HepG2 (cell line): ENCODE measurements at regions not wholly inside any gene's neighbourhood (a gene's known extent, or its start where the extent isn't known, plus 50 kb on each side); places are given as distances from the start of the nearest gene placed in this dataset.

Experiments
- BORCS8-MEF2B ChIP-seq: sonication (generic); formaldehyde crosslinking; IDR thresholded peaks from 2 replicates; pipeline ENCODE4 v1.8.0; 2022; ENCODE audit warnings: mild to moderate bottlenecking, missing genetic modification reagents
- GATA4 ChIP-seq: sonication (generic); IDR thresholded peaks from 2 replicates; pipeline ENCODE4 v1.6.1; 2016; ENCODE audit warnings: antibody characterized with exemption, low read depth, borderline replicate concordance
- HMGA1 ChIP-seq: sonication (generic); formaldehyde crosslinking; conservative IDR thresholded peaks from 2 replicates; pipeline ENCODE4 v1.4.0; 2020; ENCODE audit warnings: missing genetic modification reagents
- HNF4G ChIP-seq, 2 experiments: sonication (generic) in 1 of 2; formaldehyde crosslinking in 1 of 2; IDR thresholded peaks; 2 replicates each; pipeline versions ENCODE4 v1.4.0 to v1.6.1; 2011 to 2020; ENCODE audit warnings: borderline replicate concordance in 2 of 2, low read depth in 2 of 2, mild to moderate bottlenecking in 2 of 2, low read length in 1 of 2, missing genetic modification reagents in 1 of 2, moderate library complexity in 1 of 2
- HOXD1 ChIP-seq: sonication (generic); formaldehyde crosslinking; IDR thresholded peaks from 2 replicates; pipeline ENCODE4 v1.5.0; 2020; ENCODE audit warnings: missing genetic modification reagents
- KDM6A ChIP-seq: IDR thresholded peaks from 2 replicates; pipeline ENCODE4 v1.6.1; 2016; ENCODE audit warnings: low read depth
- LCORL ChIP-seq, 2 experiments: fragments of 450-650 bp in 1 of 2; sonication (generic) in 1 of 2; formaldehyde crosslinking in 1 of 2; IDR thresholded peaks; 2 replicates each; pipeline versions ENCODE4 v1.5.0 to v1.6.1; 2017 to 2020; ENCODE audit warnings: antibody characterized with exemption in 1 of 2, missing genetic modification reagents in 1 of 2
- MBD4 ChIP-seq: IDR thresholded peaks from 2 replicates; pipeline ENCODE4 v1.6.1; 2012; ENCODE audit warnings: low read length, inconsistent platforms, borderline replicate concordance
- MEIS1 ChIP-seq: sonication (generic); formaldehyde crosslinking; IDR thresholded peaks from 2 replicates; pipeline ENCODE4 v1.9.0; 2021; ENCODE audit warnings: mild to moderate bottlenecking, missing genetic modification reagents, moderate library complexity, borderline replicate concordance
- MIER2 ChIP-seq: IDR thresholded peaks from 2 replicates; pipeline ENCODE4 v1.6.1; 2016; ENCODE audit warnings: missing biosample characterization, missing genetic modification reagents
- MLLT10 ChIP-seq: sonication (generic); formaldehyde crosslinking; IDR thresholded peaks from 2 replicates; pipeline ENCODE4 v1.4.0; 2020; ENCODE audit warnings: missing genetic modification reagents
- NCOR1 ChIP-seq: fragments of 200-600 bp; sonication (generic); IDR thresholded peaks from 2 replicates; pipeline ENCODE4 v1.7.0; 2017; ENCODE audit warnings: antibody characterized with exemption, low read length, borderline replicate concordance
- NFYB ChIP-seq: sonication (generic); formaldehyde crosslinking; IDR thresholded peaks from 2 replicates; pipeline ENCODE4 v1.4.0; 2020; ENCODE audit warnings: missing genetic modification reagents
- RELA ChIP-seq: sonication (generic); formaldehyde crosslinking; IDR thresholded peaks from 2 replicates; pipeline ENCODE4 v1.4.0; 2020; ENCODE audit warnings: missing genetic modification reagents
- TCF7L2 ChIP-seq: IDR thresholded peaks from 2 replicates; pipeline ENCODE4 v1.6.1; 2011; ENCODE audit warnings: mild to moderate bottlenecking, low read depth, low read length, moderate library complexity
- U2AF2 ChIP-seq: fragments of 200-400 bp; formaldehyde crosslinking; IDR thresholded peaks from 2 replicates; pipeline ENCODE4 v1.6.1; 2017; ENCODE audit warnings: low read depth, mild to moderate bottlenecking, low read length
- ZFAT ChIP-seq: sonication (generic); formaldehyde crosslinking; conservative IDR thresholded peaks from 2 replicates; pipeline ENCODE4 v1.8.1; 2023; ENCODE audit warnings: missing genetic modification reagents, inconsistent platforms
- ZFX ChIP-seq: sonication (generic); formaldehyde crosslinking; IDR thresholded peaks from 2 replicates; pipeline ENCODE4 v1.4.0; 2020; ENCODE audit warnings: mild to moderate bottlenecking, low read depth, missing genetic modification reagents, moderate library complexity
- ZNF260 ChIP-seq: sonication (generic); formaldehyde crosslinking; IDR thresholded peaks from 2 replicates; pipeline ENCODE4 v1.4.0; 2020; ENCODE audit warnings: missing genetic modification reagents, low read depth, mild to moderate bottlenecking, borderline replicate concordance
- ZNF569 ChIP-seq: sonication (generic); formaldehyde crosslinking; IDR thresholded peaks from 2 replicates; pipeline ENCODE4 v1.5.0; 2020; ENCODE audit warnings: mild to moderate bottlenecking, missing genetic modification reagents, moderate library complexity, borderline replicate concordance
- ZNF761 ChIP-seq: sonication (generic); formaldehyde crosslinking; conservative IDR thresholded peaks from 2 replicates; pipeline ENCODE4 v1.4.0; 2020; ENCODE audit warnings: mild to moderate bottlenecking, missing genetic modification reagents
- ZNF782 ChIP-seq: sonication (generic); formaldehyde crosslinking; IDR thresholded peaks from 2 replicates; pipeline ENCODE4 v1.4.0; 2020; ENCODE audit warnings: missing genetic modification reagents, mild to moderate bottlenecking, borderline replicate concordance
- TF ChIP-seq, protein P1 (sequence below): sonication (generic); formaldehyde crosslinking; IDR thresholded peaks from 2 replicates; pipeline ENCODE4 v1.8.0; 2022; ENCODE audit warnings: missing genetic modification reagents, mild to moderate bottlenecking, moderate library complexity, borderline replicate concordance
- TF ChIP-seq, protein P2 (sequence below): sonication (generic); formaldehyde crosslinking; IDR thresholded peaks from 2 replicates; pipeline ENCODE4 v1.4.0; 2020; ENCODE audit warnings: missing genetic modification reagents
- TF ChIP-seq, protein P3 (sequence below): sonication (generic); formaldehyde crosslinking; IDR thresholded peaks from 2 replicates; pipeline ENCODE4 v1.5.1; 2020; ENCODE audit warnings: missing genetic modification reagents, mild to moderate bottlenecking, borderline replicate concordance

DNA sequence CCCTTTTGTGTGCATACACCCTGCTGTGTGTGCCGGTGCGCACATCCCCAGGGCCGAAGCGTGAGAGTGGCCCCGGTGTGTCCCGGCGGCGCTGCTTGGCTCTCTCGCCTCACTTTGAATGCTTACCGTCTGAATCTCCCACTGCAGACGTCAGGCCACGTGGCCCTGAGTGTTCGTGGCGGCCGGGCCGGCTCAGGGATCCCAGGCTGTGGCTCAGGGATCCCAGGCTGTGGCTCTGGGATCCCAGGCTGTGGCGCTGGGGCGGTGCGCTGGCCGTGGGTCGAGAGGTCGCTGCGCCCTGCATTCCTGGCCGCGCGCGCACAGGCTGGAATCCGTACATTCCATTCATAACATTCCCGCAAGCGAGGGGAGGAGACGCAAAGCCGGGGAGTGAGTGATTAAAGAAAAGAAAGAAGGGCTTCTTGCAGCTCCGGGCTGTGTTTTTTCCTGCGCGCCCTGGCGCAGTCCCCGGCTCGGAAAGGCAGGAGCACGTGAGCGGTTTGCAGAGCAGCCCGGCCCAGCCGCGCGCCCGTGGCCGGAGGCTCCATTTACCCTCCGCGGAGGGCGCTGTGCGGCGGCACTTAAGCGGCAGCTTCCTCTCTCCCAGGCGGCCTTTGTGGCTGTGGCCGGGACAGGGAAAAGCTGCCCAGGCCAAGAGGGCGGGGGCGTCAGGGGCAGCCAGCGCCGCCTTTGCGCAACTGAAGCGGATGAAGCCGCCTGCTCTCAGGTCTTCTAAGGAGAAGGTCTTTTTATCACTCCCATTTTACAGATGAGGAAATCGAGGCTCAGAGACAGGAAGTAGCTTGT is 87.0 kb upstream of the ALDH1L1 start (continued):
- TF ChIP-seq LCORL (IDR thresholded peaks at IDR 0.05) (no peak), LCORL (CRISPR knock-in tag; IDR thresholded peaks at IDR 0.05) (peak; percentile 73), ZNF782 (CRISPR knock-in tag) (no peak), ZFAT (CRISPR knock-in tag) (no peak), HNF4G (IDR thresholded peaks at IDR 0.05; ENCODE audit: borderline replicate concordance, low read depth, low read length) (peak; percentile 41; the same call in 1 of the 2 replicates), HNF4G (CRISPR knock-in tag; IDR thresholded peaks at IDR 0.05; ENCODE audit: borderline replicate concordance, low read depth) (peak; percentile 42; the same call in 1 of the 2 replicates), ZNF761 (0 out of 2 replicates have a peak, but pooled peaks have one; percentile 80), RELA (CRISPR knock-in tag) (no peak), MIER2 (CRISPR knock-in tag) (no peak), KDM6A (CRISPR knock-in tag) (no peak; the same call in 1 of the 2 replicates), MLLT10 (CRISPR knock-in tag) (no peak), ZNF260 (CRISPR knock-in tag) (no peak), NCOR1 (no peak), ZNF569 (CRISPR knock-in tag) (no peak), MEIS1 (CRISPR knock-in tag) (no peak), U2AF2 (no peak), MBD4 (no peak), NFYB (CRISPR knock-in tag) (no peak), HMGA1 (CRISPR knock-in tag) (no peak), BORCS8-MEF2B (no peak), ZFX (CRISPR knock-in tag) (peak; percentile 42; the same call in 1 of the 2 replicates), HOXD1 (CRISPR knock-in tag) (no peak; the same call in 1 of the 2 replicates), TCF7L2 (no peak), GATA4 (no peak)
- TF ChIP-seq, protein P1, sequence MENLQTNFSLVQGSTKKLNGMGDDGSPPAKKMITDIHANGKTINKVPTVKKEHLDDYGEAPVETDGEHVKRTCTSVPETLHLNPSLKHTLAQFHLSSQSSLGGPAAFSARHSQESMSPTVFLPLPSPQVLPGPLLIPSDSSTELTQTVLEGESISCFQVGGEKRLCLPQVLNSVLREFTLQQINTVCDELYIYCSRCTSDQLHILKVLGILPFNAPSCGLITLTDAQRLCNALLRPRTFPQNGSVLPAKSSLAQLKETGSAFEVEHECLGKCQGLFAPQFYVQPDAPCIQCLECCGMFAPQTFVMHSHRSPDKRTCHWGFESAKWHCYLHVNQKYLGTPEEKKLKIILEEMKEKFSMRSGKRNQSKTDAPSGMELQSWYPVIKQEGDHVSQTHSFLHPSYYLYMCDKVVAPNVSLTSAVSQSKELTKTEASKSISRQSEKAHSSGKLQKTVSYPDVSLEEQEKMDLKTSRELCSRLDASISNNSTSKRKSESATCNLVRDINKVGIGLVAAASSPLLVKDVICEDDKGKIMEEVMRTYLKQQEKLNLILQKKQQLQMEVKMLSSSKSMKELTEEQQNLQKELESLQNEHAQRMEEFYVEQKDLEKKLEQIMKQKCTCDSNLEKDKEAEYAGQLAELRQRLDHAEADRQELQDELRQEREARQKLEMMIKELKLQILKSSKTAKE (CRISPR knock-in tag), result no peak; the same call in 1 of the 2 replicates
- TF ChIP-seq, protein P2, sequence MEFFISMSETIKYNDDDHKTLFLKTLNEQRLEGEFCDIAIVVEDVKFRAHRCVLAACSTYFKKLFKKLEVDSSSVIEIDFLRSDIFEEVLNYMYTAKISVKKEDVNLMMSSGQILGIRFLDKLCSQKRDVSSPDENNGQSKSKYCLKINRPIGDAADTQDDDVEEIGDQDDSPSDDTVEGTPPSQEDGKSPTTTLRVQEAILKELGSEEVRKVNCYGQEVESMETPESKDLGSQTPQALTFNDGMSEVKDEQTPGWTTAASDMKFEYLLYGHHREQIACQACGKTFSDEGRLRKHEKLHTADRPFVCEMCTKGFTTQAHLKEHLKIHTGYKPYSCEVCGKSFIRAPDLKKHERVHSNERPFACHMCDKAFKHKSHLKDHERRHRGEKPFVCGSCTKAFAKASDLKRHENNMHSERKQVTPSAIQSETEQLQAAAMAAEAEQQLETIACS (CRISPR knock-in tag), result peak; percentile 94
- TF ChIP-seq, protein P3, sequence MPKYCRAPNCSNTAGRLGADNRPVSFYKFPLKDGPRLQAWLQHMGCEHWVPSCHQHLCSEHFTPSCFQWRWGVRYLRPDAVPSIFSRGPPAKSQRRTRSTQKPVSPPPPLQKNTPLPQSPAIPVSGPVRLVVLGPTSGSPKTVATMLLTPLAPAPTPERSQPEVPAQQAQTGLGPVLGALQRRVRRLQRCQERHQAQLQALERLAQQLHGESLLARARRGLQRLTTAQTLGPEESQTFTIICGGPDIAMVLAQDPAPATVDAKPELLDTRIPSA (CRISPR knock-in tag), result no peak
